Breast epithelium (tissue), 4 donors: ENCODE measurements at regions not wholly inside any gene's neighbourhood (a gene's known extent, or its start where the extent isn't known, plus 50 kb on each side); places are given as distances from the start of the nearest gene placed in this dataset.

Source experiments
- DNase-seq, 2 donors: peaks; one replicate each; pipeline ENCODE4 v3.0.0-alpha.2; 2019; ENCODE audit warnings: low spot score in 2 of 2
- H3K27ac ChIP-seq, 2 donors: fragments of 200-600 bp; sonication (generic) in 1 of 2; one replicate each; pipeline ENCODE4 v1.5.1; 2016 to 2019; ENCODE audit warnings: mild to moderate bottlenecking in 1 of 2
- H3K27me3 ChIP-seq, 2 donors: fragments of 200-600 bp; sonication (generic) in 1 of 2; one replicate each; pipeline versions ENCODE4 v1.5.1 to v1.6.0; 2017 to 2019; ENCODE audit warnings: control low read depth in 1 of 2, mild to moderate bottlenecking in 1 of 2
- H3K36me3 ChIP-seq: fragments of 200-600 bp; one replicate; pipeline ENCODE4 v1.5.1; 2019
- H3K4me1 ChIP-seq, 2 donors: fragments of 200-600 bp; sonication (generic); one replicate each; pipeline ENCODE4 v1.5.1; 2016 to 2019; ENCODE audit warnings: control low read depth in 1 of 2
- H3K4me3 ChIP-seq, 3 donors: fragments of 200-600 bp; sonication (generic); 1 replicate in 2 of 3; 2 replicates in 1 of 3; pipeline ENCODE4 v1.5.1; 2016 to 2019; ENCODE audit warnings: mild to moderate bottlenecking in 3 of 3, moderate library complexity in 2 of 3
- H3K9me3 ChIP-seq, 2 donors: fragments of 200-600 bp; sonication (generic) in 1 of 2; one replicate each; pipeline ENCODE4 v1.5.1; 2016 to 2019; ENCODE audit warnings: control low read depth in 1 of 2
- CTCF ChIP-seq, 3 donors: fragments of 450-650 bp; IDR thresholded peaks; one replicate each; pipeline ENCODE4 v1.5.1; 2016 to 2017; ENCODE audit warnings: antibody characterized with exemption in 3 of 3, mild to moderate bottlenecking in 3 of 3, moderate library complexity in 3 of 3
- POLR2A ChIP-seq: fragments of 450-650 bp; IDR thresholded peaks from one replicate; pipeline ENCODE4 v1.6.1; 2016; ENCODE audit warnings: antibody characterized with exemption, mild to moderate bottlenecking, moderate library complexity
- POLR2AphosphoS5 ChIP-seq, 3 donors: sonication (generic); formaldehyde crosslinking; IDR thresholded peaks; one replicate each; pipeline ENCODE4 v1.6.1; 2017; ENCODE audit warnings: antibody characterized with exemption in 3 of 3
- intact Hi-C: fragments of 100-400 bp; cut with DNase I; formaldehyde crosslinking; loops from one replicate; pipeline ENCODE4 v1.15.1; 2023; ENCODE audit warnings: low total_unique reads

- Histone ChIP-seq H3K36me3 (no peaks in the 10 kb centered on the region), H3K9me3 (no peaks in the 10 kb centered on the region), H3K27ac (no peak overlapping the region), H3K4me1 (no peaks in the 10 kb centered on the region), H3K4me3 (no peak overlapping the region), H3K27me3 (no peaks in the 10 kb centered on the region)
- intact Hi-C loops = no loop called here
- DNase-seq = no peak
- TF ChIP-seq POLR2AphosphoS5 (IDR thresholded peaks at IDR 0.05) (no peak), CTCF (IDR thresholded peaks at IDR 0.05) (no peak), POLR2A (no peak)
Observed at GRCh38 chr2:226137201-226137811, 662.3 kb downstream of the IRS1 start.

- no peaks in the 10 kb centered on the region for H3K4me1 ChIP-seq
- no peaks in the 10 kb centered on the region for H3K36me3 ChIP-seq
- H3K9me3 ChIP-seq = no peaks in the 10 kb centered on the region
- TF ChIP-seq POLR2AphosphoS5 (IDR thresholded peaks at IDR 0.05) (no peak), CTCF (IDR thresholded peaks at IDR 0.05) (no peak), POLR2A (no peak)
- no peak overlapping the region for H3K4me3 ChIP-seq
- no peaks in the 10 kb centered on the region for H3K27me3 ChIP-seq
- DNase-seq = no peak
- H3K27ac ChIP-seq = no peak overlapping the region
- intact Hi-C loops = no loop called here
Observed at GRCh38 chr2:226136739-226137138, 662.9 kb downstream of the IRS1 start.

GRCh38 chr2:226135861-226136548 lies 663.6 kb downstream of the IRS1 start:
- Histone ChIP-seq H3K4me1 (no peaks in the 10 kb centered on the region), H3K27ac (no peak overlapping the region), H3K27me3 (no peaks in the 10 kb centered on the region), H3K9me3 (no peaks in the 10 kb centered on the region), H3K4me3 (no peak overlapping the region), H3K36me3 (no peaks in the 10 kb centered on the region)
- no peak for TF ChIP-seq POLR2A
- TF ChIP-seq POLR2AphosphoS5 (IDR thresholded peaks at IDR 0.05) = no peak
- no peak for TF ChIP-seq CTCF (IDR thresholded peaks at IDR 0.05)
- intact Hi-C loops = no loop called here
- DNase-seq = no peak

GRCh38 chr2:226132323-226133215 lies 667.1 kb downstream of the IRS1 start:
- Histone ChIP-seq H3K4me1 (no peaks in the 10 kb centered on the region), H3K9me3 (no peaks in the 10 kb centered on the region), H3K4me3 (no peak overlapping the region), H3K36me3 (no peaks in the 10 kb centered on the region), H3K27me3 (no peaks in the 10 kb centered on the region), H3K27ac (no peak overlapping the region)
- no peak for DNase-seq
- intact Hi-C loops = no loop called here
- TF ChIP-seq POLR2A = no peak
- no peak for TF ChIP-seq POLR2AphosphoS5 (IDR thresholded peaks at IDR 0.05)
- no peak for TF ChIP-seq CTCF (IDR thresholded peaks at IDR 0.05)
